Dermis microvascular lymphatic vessel endothelial cell (primary cell): ENCODE measurements at regions not wholly inside any gene's neighbourhood (a gene's known extent, or its start where the extent isn't known, plus 50 kb on each side); places are given as distances from the start of the nearest gene placed in this dataset.
"Not testable (repeated sequence)": the region's sequence is repeated elsewhere in the genome, so short reads cannot be mapped to it uniquely, and the experiment has no call there.

Source experiments
- DNase-seq, 2 donors: peaks; one replicate each; pipeline versions ENCODE4 v3.0.0 to v3.0.0-alpha.2; 2010; ENCODE audit warnings: low read depth in 2 of 2

- no peak for DNase-seq
These were observed 313.6 kb downstream of the TBC1D32 start for GRCh38 chr6:121020656-121021055.

- no peak for DNase-seq
These were observed 325.7 kb downstream of the TBC1D32 start for GRCh38 chr6:121008553-121008952.

GRCh38 chr6:121006024-121006423, 328.3 kb downstream of the TBC1D32 start:
- DNase-seq = no peak

- no peak for DNase-seq
These were observed 333.9 kb downstream of the TBC1D32 start for GRCh38 chr6:121000381-121000780.

GRCh38 chr6:120996340-120996739, 337.9 kb downstream of the TBC1D32 start:
- no peak for DNase-seq

- DNase-seq = no peak
These were observed 339.7 kb downstream of the TBC1D32 start for GRCh38 chr6:120994573-120994967.

- no peak for DNase-seq
These were observed 340.2 kb downstream of the TBC1D32 start for GRCh38 chr6:120993929-120994572.

- DNase-seq = no peak
These were observed 342.0 kb downstream of the TBC1D32 start for GRCh38 chr6:120992257-120992656.

GRCh38 chr6:120990866-120991265, 343.4 kb downstream of the TBC1D32 start:
- no peak for DNase-seq

- DNase-seq = no peak
These were observed 352.4 kb downstream of the TBC1D32 start for GRCh38 chr6:120981835-120982234.

- no peak for DNase-seq
These were observed 368.0 kb downstream of the TBC1D32 start for GRCh38 chr6:120966321-120966720.

GRCh38 chr6:120965814-120966213, 368.5 kb downstream of the TBC1D32 start:
- no peak for DNase-seq

- no peak for DNase-seq
These were observed 373.5 kb downstream of the TBC1D32 start for GRCh38 chr6:120960761-120961160.

- no peak for DNase-seq
These were observed 380.2 kb downstream of the TBC1D32 start for GRCh38 chr6:120954111-120954510.

- no peak for DNase-seq
These were observed 383.0 kb downstream of the TBC1D32 start for GRCh38 chr6:120951258-120951657.

- no peak for DNase-seq
These were observed 387.2 kb downstream of the TBC1D32 start for GRCh38 chr6:120947111-120947510.

- no peak for DNase-seq
These were observed 388.2 kb downstream of the TBC1D32 start for GRCh38 chr6:120945905-120946594.

- no peak for DNase-seq
These were observed 395.3 kb downstream of the TBC1D32 start for GRCh38 chr6:120938876-120939472.

GRCh38 chr6:120938164-120938875, 396.0 kb downstream of the TBC1D32 start:
- DNase-seq = no peak

GRCh38 chr6:120935908-120936307, 398.4 kb downstream of the TBC1D32 start:
- no peak for DNase-seq

GRCh38 chr6:120935016-120935415, 399.3 kb downstream of the TBC1D32 start:
- DNase-seq = no peak

GRCh38 chr6:120931520-120932180, 402.6 kb downstream of the TBC1D32 start:
- DNase-seq = not testable (repeated sequence)
